ENCODE measurements at regions not wholly inside any gene's neighbourhood (a gene's known extent, or its start where the extent isn't known, plus 50 kb on each side); places are given as distances from the start of the nearest gene placed in this dataset.

DNA sequence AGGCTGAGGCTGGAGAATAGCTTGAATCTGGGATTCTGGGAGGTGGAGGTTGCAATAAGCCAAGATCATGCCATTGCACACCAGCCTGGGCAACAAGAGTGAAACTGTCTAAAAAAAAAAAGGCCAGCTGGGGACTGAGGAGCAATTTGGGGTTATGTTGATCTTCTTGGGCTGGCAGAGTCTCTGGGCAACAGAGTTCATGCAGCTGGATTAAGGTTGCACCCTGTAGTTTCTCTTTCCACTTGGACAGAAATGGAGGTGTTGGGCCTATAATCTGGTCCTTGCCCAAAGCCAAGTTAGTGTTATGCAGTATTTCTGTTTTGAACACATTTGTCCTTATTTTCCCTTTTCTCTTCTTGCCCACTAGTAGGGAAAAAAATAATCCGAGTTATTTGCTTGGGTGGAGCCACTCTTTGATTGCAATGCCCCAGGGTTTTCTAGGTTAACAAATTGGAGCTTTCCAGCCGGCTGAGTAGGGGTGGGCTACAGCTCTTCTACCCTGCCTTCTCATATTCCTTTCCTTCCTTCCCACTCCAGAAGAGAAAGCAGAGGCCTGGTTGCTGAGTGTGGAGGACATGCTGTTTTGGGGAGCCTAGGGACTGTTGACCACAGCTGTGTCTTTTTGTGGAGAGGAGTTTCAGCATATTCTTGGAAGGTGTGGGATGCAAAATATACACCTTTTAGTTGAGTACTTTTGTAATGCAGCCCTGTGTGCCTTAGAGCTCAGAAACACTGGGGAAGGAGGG, 213.9 kb downstream of the SOX4 start:
- in situ Hi-C loops (cut with HindIII; ENCODE audit: low sequenced_read_pairs), result no loop called here

DNA sequence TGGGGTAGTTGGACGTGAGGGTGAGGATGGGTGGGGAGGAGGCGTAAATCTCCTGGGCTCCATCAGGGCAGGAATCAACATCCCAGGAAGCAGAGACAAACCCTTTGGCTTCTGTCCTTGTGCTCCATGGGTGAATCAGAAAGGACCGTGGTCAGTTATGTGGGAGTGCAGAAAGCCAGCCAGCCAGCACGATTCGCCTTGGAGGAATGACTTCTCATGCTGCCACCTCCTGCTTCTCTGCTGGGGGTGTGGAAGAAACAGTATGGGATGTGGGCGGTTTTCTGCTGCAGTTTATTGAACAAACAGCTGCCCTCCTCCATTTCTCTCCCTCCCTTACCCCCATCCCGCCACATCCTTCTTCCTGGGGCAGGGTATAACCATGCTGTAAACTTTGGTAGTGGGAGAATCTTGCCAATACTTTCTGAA, 214.5 kb downstream of the SOX4 start:
- in situ Hi-C loops (cut with HindIII; ENCODE audit: low sequenced_read_pairs), result no loop called here

DNA sequence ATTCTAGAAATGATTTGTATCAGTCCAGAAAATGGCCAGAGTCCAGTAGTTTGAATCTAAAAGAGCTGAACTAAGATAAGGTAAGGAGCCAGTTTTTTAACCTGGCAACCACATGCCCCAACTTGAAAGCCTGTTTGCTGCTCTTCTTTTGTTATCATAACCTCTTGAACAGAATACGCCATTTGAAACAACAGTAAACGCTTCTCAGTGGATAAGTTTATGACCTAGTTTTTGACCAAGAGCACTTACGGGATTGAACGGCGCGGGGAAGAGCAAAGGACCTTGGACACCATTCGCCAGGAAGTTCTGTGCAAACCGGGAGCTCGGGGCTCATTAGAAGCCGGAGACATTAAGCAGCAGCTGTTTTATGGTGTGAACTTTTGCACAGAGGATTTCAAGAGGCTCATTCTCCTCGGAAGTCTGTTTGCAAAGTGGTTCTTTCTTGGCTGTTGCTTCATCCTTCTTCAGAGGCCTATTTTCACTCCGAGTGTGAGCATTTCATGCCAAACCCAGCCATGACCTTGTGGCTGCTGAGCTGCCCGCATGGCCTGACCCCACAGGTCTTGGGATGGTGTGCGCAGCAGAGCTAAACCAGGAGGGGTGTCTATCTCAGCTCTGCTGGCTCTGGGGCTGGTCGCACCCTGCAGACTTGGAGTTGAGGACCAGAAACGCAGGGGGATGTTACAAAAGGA, 215.1 kb downstream of the SOX4 start:
- in situ Hi-C loops (cut with HindIII; ENCODE audit: low sequenced_read_pairs), result no loop called here

DNA sequence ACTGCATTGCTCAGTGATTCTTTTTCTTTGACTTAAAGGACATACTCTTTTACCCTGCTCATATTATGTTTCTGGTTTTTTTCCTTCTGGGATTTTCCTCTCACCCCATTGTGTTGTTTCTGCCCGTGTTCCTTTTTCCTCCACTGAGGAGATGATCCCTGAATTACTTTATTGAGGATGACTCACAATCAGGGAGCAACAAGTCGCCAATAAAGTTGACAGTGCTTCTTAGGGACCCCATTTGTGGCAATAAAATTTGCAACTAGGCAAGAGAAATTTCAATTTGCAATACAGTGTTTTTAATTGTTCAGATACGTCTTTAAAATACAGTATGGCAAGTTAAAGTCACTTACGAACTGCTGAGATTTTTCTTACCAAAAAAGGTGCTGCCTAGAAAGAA, 217.9 kb downstream of the SOX4 start:
- in situ Hi-C loops (cut with HindIII; ENCODE audit: low sequenced_read_pairs), result no loop called here

DNA sequence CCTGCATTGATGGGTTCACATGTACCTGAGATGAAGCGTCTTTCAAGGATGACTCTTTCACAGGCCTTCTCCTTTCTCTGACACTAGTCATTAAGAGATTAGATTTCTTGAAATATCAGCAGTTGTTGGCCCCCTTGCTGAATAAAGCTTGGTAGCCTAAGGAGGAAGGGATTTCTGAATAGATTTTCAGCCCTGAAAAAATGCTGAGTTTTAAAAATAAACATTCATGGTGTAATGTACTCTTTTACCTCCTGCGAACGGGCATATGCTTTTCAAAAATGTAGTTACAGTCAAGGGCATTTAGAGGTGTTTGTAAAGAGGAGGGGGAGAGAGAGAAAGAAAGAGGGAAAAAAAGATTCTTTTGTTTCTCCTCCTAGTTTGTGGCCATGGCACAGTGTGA, 222.7 kb downstream of the SOX4 start:
- in situ Hi-C loops (cut with HindIII; ENCODE audit: low sequenced_read_pairs), result no loop called here

DNA sequence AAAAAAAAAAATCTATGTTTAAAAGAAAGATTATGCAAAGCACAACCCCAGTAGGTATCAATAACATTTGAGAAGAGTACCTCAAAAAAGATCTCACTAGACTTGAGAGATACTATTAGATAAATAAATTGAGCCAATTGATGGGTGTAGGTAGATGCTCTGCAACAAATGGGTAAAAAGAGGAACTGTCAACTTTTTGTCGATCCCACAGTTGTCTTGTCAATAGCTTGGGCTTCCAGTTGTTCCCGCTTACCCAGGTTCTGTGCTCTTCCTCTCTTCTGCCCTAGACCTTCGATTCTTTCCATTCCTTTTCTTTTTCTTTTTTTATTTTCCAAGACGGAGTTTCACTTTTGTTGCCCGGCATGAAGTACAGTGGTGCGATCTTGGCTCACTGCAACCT, 226.9 kb downstream of the SOX4 start:
- in situ Hi-C loops (cut with HindIII; ENCODE audit: low sequenced_read_pairs), result no loop called here

DNA sequence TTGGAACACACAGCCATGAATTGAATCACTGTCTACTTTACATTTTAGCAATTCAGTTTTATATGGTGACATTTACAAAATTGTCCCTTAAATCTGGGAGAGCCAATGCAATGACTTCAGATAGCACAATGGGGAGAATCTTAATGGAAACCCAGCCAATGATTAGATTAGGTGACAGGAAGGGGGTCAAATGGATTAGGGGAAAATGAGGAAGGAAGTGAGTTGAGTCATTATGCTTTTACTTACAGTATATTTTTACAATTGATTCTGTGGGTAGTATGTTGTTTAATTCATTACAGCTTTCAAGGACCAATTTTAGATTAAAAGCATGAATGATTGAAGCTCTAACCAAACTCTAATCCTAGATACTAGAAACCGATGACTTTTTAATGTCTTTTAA, 229.8 kb downstream of the SOX4 start:
- in situ Hi-C loops (cut with HindIII; ENCODE audit: low sequenced_read_pairs), result no loop called here

DNA sequence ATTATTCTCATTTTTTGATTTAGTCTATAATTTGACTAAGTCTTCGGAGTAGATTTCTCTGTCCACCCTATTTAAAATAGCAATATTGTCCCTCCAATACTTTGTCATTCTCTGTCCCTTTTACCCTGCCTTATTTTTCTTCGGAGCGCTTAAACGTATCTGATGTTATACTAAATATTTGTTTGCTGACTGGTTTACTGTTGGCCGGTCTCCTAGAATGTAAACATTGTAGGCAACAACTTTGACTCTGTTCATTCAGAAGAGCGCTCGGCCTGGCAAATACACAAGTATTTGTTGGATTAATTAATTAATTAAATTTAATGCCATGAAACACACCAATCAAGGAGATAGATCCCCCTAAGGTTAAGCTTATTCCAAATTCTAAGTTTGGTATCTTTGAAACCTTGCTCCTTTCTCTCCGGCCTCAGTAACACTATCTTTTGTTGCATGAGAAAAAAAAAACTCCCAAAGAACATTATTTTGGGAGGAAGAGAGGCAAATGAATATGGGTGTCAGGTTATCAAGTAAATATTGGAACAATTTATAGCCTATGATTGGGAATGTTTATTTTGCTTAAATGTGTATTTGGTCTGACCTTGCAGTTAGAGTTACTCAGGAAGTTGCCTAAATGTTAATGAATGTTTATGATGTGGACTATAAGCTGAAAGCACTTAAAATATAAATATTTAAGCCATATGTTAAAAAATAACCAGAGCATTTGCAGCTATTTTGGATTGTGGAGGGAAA, 231.1 kb downstream of the SOX4 start:
- in situ Hi-C loops (cut with HindIII; ENCODE audit: low sequenced_read_pairs), result no loop called here

DNA sequence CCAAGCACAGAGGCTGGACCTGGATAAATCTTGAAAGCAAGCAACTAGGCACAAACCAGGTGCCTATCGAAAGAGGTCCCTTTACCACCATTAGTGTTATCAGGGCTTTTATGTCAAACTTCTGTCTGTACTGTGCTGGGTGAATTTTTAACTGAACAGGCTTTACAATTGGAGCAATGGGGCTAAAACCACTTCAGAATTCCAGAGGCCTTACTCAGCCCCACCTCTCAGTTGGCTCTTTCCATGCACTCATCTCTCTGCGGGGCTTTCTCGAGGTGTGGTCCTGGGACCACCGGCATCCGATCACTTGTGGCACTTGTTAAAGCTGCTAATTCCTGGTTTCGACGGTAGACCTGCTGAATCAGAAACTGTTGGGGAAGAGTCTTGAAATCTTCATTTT, 232.5 kb downstream of the SOX4 start:
- in situ Hi-C loops (cut with HindIII; ENCODE audit: low sequenced_read_pairs), result no loop called here

DNA sequence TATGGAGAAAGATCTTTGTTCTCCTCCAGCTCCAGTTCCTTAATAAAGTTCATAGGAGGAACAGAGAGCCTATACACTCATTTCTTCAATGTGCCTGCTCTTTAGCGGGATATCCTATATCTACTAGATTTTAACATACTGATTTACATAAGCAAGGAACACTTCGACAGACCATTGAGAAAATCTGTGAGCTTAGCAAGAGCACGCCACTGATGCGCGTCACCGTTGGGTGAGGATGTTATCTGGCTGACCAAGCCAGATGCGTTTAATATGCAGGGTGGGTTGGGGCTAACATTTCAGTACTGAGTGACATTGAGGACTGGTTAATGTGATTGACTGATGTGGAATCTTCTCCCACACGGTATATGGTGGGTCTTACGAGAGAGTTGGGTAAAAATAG, 233.4 kb downstream of the SOX4 start:
- in situ Hi-C loops (cut with HindIII; ENCODE audit: low sequenced_read_pairs), result no loop called here

DNA sequence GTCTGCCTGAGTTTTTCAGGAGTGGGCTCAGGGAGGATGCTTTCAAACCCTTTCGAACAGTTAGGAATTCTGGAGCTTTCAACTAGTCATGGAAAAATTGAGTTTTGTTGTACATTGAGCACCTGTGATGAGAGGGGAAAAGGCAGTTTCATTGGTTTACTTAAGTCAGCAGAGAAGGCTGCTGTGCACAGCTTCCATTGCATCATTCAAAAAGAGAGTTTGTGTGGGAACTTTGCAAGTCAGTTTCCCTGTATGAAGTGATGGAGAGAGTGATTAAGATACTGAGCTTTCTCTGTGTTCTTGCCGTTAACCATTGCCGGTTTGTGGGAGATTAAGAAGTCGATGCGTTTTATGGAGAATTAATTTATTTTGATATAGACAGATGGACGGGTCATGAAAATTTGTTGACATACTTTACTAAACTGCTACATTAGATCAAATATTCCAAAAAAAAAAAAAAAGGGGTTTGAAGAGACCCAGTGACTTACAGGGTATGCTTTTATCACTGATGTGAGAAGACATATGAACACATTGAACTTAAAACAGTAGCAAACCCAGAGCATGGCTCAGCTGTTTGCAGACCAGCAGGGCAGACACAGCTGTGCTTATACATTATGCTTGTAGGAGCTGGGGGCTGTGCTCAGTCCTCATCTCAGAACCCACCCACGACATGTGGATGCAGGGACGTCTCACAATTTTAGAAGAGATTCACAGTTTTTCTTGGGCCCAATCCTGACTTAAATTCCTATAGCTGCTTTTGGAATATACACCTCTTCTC, 234.1 kb downstream of the SOX4 start:
- in situ Hi-C loops (cut with HindIII; ENCODE audit: low sequenced_read_pairs), result no loop called here

DNA sequence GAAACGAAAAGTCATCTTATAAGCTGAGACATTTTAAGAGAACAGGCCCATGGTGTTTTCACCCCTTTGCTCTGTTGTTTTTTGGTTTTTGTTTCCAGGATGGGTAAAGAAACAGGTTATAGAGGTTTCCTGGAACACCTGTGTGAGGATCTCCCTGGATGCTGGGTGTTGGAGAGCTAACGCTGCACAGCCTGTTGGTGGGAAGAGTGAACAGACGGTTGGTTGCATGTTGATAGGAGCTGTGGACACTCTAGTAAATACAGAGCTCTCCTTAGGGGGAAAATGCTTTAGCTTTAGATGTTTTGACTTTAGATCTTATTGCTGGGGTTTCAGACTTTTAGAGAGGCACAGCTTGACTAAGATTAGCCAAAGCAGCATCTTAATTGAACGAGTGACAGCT, 235.2 kb downstream of the SOX4 start:
- in situ Hi-C loops (cut with HindIII; ENCODE audit: low sequenced_read_pairs), result no loop called here

DNA sequence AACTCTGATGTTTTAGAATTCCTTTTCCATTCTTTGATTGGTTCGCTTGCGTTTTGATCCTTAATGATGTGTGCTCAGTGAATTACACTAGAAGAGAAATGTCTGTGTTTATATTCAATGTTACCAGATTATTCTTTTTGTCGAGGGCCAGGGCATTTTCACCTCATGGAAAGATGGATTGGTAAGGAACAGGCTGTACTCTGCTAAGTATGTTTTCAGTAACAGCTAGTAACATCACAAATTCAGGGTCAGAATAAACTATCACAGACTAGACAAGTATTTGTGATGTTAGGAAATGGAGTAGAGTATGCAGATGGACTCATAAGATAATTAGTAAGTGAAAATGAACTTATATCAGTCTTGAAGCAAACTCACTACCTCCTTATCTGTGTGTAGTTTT, 235.6 kb downstream of the SOX4 start:
- in situ Hi-C loops (cut with HindIII; ENCODE audit: low sequenced_read_pairs), result no loop called here

DNA sequence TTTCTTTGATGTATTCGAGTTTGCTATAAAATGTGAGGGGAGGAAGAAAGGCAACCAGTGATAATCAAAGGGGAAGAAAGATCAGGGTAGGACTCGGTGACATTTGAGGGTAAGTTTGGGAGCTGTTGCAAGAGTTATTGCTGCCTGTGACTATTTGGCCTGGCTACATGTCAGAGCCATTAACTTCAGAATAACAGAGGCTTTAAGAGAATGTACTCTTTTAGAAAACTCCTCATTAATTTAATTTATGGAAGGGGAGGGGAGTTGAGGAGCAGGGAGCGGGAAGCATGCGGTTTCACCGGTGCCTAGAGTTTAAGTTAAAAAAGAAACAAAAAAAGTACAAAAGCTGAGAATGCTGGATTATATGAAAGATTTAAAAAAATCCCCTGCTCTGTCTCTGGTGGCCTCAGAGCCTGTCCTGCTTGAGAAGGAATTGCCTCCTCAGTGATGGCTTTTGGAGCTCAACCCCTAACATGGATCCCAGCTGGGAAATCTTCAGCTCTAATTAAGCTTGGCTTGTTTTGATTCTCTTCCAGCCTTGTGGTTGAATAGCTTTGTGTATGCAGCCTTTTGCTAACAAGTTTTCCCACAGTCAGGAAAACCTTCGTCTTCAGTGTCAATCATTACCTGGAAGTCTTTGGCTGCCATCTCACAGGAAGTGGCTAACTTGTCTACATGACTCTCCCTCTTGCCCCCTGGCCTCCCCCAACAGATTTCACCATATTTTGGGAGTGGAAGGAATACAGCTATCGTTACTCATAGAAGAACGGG, 238.2 kb downstream of the SOX4 start:
- in situ Hi-C loops (cut with HindIII; ENCODE audit: low sequenced_read_pairs), result loop anchor here (10.0 kb wide), 1 partner anchor 237 kb away; the partner anchor contains the start of gene SOX4

DNA sequence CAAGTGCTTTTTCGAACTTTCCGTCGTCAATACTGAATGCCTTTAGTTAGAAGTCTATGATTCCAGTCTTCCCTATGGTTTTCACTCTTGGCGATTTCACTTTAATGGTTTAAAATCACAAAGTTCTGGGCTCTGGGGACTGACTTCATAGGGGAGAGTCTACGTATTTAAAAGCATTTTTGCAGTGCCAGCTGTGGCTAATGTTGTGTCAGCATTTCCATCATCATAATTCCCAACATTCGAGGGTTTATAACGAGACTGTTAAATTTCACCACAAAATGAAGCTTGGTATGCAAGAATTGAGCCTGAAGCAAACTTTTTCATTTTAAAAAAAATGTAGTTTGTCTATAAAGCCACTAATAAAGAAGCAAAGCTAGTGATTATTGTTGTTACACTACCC, 242.7 kb downstream of the SOX4 start:
- in situ Hi-C loops (cut with HindIII; ENCODE audit: low sequenced_read_pairs), result loop anchor here (10.0 kb wide), 1 partner anchor 241 kb away; the partner anchor contains the start of gene SOX4

DNA sequence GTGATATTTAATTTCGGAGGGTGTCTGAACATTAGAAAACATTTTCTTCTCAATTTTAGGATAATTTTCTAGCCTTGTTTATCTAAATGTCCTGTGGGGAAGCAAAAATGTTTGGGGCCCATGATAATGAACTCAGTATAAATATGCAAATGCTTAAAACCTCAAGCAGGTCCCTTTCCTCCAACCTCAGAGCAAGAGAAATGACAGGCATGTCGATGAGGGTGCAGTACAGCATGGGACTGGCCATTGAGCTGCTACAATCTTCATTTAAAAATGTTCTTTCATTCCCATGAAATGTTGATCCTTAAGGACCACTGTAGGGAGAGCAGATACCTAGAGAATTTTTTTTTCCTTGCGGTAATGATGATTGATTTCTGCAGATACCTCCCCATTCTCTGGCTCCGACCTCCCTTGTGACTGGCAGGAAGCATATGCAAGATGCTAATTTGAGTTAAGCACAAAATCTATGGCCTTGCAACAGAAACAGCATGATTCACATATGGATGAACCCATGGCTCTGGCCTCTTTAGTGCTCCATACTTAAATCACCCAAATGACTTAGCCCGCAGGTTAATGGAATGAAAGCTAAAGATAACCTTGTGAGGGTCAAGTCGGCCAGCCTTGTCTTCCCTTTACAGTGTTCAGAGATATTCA, 243.3 kb downstream of the SOX4 start:
- in situ Hi-C loops (cut with HindIII; ENCODE audit: low sequenced_read_pairs), result loop anchor here (10.0 kb wide), 1 partner anchor 242 kb away; the partner anchor contains the start of gene SOX4

DNA sequence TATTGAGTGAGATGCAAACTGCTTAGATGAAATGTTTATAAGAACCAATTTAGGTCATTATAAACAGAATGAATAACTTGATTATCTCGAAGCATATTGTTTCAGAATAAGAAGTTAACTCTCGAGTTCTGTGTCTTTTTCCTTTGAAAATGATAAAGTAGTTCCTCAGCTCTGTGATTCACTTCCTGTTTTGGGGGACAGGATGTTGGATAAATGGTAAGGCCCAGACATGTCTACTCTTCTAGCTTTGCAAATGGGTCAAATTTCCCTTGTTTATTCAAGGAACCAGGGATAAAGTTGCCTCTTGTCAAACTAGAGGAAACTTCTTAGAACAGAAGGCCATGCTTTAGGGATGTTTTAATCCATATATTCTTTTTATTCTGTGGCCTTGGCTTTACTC, 246.9 kb downstream of the SOX4 start:
- in situ Hi-C loops (cut with HindIII; ENCODE audit: low sequenced_read_pairs), result no loop called here

DNA sequence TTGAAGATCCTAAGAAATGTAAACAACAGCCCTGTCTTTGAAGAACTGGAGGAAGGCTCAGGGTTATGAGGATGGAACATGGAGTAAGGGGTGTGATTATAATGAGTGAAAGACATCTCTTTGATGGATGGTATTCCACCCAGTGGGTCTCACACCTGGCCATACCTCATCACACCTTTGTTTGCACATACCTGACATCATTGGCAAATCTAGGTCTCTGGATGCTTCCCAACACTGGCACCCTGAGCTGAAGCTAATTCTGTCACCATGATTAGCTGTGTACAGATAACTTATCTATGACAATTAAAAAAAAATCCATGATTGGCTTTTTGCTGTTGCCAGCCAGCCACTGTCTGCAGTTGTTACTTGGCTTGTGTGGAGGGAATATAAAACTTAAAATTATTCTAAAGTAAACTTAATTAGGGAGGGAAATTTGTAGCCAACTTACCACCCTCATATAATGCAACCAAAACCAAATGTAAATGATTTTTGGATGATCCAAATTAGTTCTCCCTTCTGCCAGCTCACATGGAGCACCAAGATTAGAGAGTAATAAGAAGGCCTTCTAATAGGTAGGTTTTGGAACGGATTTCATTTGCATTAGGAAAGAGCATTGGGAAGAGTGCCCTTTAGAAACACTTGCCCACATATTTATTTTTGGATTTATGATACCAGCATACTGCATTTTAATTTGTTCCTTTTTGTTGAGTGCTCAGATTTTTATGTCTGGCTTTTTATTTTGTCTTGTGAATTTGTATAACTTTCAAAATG, 249.5 kb downstream of the SOX4 start:
- in situ Hi-C loops (cut with HindIII; ENCODE audit: low sequenced_read_pairs), result no loop called here

Data from endothelial cell of hepatic sinusoid (primary cell).